Activated T-helper 2 cell treated with anti-CD3 and anti-CD28 coated beads, Interferon-gamma antibody, Interleukin-2, Interleukin-4, amounts not matched to agents 10 μg/mL and 5 μg/mL and 100 μg/mL, durations not matched to agents 14 hours and 24 hours and 36 hours (primary cell): ENCODE measurements at regions not wholly inside any gene's neighbourhood (a gene's known extent, or its start where the extent isn't known, plus 50 kb on each side); places are given as distances from the start of the nearest gene placed in this dataset.
"Not testable (repeated sequence)": the region's sequence is repeated elsewhere in the genome, so short reads cannot be mapped to it uniquely, and the experiment has no call there.

Experiments used
- DNase-seq: peaks from one replicate; pipeline ENCODE4 v3.0.0; 2021; ENCODE audit warnings: low spot score
- H3K27ac Mint-ChIP-seq: one replicate; pipeline ENCODE4 v1.8.0; 2021; ENCODE audit warnings: mixed read lengths
- H3K27me3 Mint-ChIP-seq: one replicate; pipeline ENCODE4 v1.8.0; 2021; ENCODE audit warnings: low read depth, mixed read lengths
- H3K36me3 Mint-ChIP-seq: one replicate; pipeline ENCODE4 v1.8.0; 2021; ENCODE audit warnings: low read depth, mixed read lengths
- H3K4me1 Mint-ChIP-seq: one replicate; pipeline ENCODE4 v1.8.0; 2021; ENCODE audit warnings: low read depth, mixed read lengths
- H3K4me3 Mint-ChIP-seq: one replicate; pipeline ENCODE4 v1.8.0; 2021; ENCODE audit warnings: low read depth, mild to moderate bottlenecking, moderate library complexity, mixed read lengths
- H3K9me3 Mint-ChIP-seq: one replicate; pipeline ENCODE4 v1.8.0; 2021; ENCODE audit warnings: mixed read lengths
- intact Hi-C: fragments of 100-400 bp; cut with micrococcal nuclease; formaldehyde crosslinking; loops from one replicate; pipeline ENCODE4 v1.15.1; 2023

DNA sequence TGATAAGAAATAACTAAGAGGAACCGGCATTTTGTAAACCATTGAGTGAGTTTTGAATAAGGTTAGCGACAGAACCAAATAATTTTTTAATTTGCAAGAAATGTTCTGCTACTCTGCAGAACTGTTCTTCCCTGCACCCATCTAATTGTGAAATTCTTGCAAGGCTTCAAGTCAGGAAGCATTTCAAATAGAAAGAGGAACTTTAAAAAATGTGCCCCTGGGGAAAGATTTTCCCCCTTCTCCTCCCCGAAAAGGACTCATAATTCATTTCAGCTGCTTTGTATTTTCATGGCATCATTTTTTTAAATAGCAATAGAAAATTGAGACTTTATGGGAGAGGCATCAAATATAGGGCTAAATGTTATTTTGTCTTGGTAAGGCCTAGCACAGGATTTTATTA lies 180.9 kb upstream of the ANKRD55 start:
- intact Hi-C loops: no loop called here
- Mint-ChIP-seq H3K4me1 (peaks cover 18% of the 10 kb centered on the region), H3K27me3 (no peaks in the 10 kb centered on the region), H3K36me3 (peaks cover 5% of the 10 kb centered on the region), H3K27ac (no peak overlapping the region), H3K4me3 (no peak overlapping the region), H3K9me3 (peaks cover 23% of the 10 kb centered on the region)
- DNase-seq: no peak

- no peaks in the 10 kb centered on the region for H3K27me3 Mint-ChIP-seq
- peaks cover 18% of the 10 kb centered on the region for H3K9me3 Mint-ChIP-seq
- DNase-seq: no peak
- no peak overlapping the region for H3K4me3 Mint-ChIP-seq
- intact Hi-C loops: no loop called here
- H3K4me1 Mint-ChIP-seq: peaks cover 18% of the 10 kb centered on the region
- peaks cover under 1% of the 10 kb centered on the region for H3K36me3 Mint-ChIP-seq
- no peak overlapping the region for H3K27ac Mint-ChIP-seq
Observed at GRCh38 chr5:56413546-56413945, 180.4 kb upstream of the ANKRD55 start.

DNA sequence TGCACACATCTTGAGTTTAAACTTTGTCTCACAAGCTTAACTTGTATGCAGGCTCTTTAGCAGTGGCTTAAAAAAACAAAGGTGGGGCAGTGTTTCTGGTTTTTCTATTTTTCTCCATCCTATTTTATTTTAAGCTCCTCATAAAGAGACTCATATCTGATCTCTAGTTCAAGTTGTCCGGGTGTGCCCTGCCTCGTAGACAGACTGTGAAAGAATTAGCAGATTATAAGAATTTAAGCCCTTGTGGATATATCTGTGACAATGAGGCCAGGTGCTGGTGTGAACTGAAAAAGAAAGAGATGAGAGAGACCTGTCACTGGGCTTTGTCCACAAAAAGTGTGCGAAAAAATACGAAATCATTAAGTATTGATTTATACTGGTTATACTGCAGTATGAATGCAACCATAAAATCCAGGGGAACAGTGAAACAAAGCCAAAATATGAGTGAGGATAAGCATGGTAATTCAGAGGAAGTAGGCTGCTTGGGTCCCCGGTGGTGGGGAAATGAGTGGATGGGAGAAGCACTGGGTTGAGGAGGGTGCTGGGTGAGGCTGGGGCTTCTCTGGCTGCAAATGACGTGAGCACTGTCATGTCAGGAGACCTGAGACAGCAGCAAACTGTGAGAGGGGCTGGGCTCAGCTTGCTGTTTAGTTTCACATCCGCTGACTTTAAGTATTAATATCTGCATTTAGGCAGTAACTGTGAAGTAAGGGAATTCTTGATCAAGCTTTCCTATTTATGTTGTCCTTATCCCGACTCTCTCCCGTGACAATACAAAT lies 179.7 kb upstream of the ANKRD55 start:
- H3K9me3 Mint-ChIP-seq: peaks cover 12% of the 10 kb centered on the region
- no peaks in the 10 kb centered on the region for H3K36me3 Mint-ChIP-seq
- no peak for DNase-seq

GRCh38 chr5:56410696-56411095 lies 177.6 kb upstream of the ANKRD55 start:
- intact Hi-C loops: no loop called here
- Mint-ChIP-seq H3K9me3 (no peaks in the 10 kb centered on the region), H3K4me1 (peaks cover 18% of the 10 kb centered on the region), H3K27me3 (no peaks in the 10 kb centered on the region), H3K4me3 (no peak overlapping the region), H3K27ac (no peak overlapping the region), H3K36me3 (no peaks in the 10 kb centered on the region)
- DNase-seq: no peak

More for the DNA sequence above, 179.7 kb upstream of the ANKRD55 start:
- Mint-ChIP-seq H3K4me1 (peaks cover 18% of the 10 kb centered on the region), H3K4me3 (no peak overlapping the region), H3K27ac (no peak overlapping the region), H3K27me3 (no peaks in the 10 kb centered on the region)
- intact Hi-C loops: no loop called here

GRCh38 chr5:56409331-56410190 lies 176.4 kb upstream of the ANKRD55 start:
- DNase-seq: no peak
- intact Hi-C loops: no loop called here
- H3K27ac Mint-ChIP-seq: no peak overlapping the region
- H3K4me3 Mint-ChIP-seq: no peak overlapping the region
- no peaks in the 10 kb centered on the region for H3K27me3 Mint-ChIP-seq
- H3K36me3 Mint-ChIP-seq: no peaks in the 10 kb centered on the region
- peaks cover 12% of the 10 kb centered on the region for H3K4me1 Mint-ChIP-seq
- H3K9me3 Mint-ChIP-seq: no peaks in the 10 kb centered on the region

DNA sequence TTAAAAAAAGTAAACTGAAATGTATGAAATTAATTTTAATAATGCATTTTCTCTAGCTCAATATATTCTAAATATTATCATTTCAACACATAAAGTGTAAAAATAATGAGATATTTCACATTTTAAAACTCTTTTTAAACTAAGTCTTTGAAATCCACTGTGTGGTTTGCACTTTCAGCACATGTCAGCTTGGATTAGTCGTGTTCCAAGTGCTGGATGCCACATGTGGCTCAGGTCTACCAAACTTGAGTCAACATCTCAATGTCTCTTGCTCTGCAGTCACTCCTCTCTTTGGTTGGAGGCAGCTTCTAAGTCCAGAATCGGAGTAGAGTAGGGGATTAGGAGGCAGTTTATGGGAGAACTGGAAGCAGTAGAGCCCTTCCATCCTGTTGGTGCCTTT lies 173.7 kb upstream of the ANKRD55 start:
- Mint-ChIP-seq H3K4me1 (no peaks in the 10 kb centered on the region), H3K36me3 (no peaks in the 10 kb centered on the region), H3K27me3 (no peaks in the 10 kb centered on the region), H3K27ac (no peak overlapping the region), H3K9me3 (no peaks in the 10 kb centered on the region), H3K4me3 (no peak overlapping the region)
- intact Hi-C loops: no loop called here
- DNase-seq: no peak

DNA sequence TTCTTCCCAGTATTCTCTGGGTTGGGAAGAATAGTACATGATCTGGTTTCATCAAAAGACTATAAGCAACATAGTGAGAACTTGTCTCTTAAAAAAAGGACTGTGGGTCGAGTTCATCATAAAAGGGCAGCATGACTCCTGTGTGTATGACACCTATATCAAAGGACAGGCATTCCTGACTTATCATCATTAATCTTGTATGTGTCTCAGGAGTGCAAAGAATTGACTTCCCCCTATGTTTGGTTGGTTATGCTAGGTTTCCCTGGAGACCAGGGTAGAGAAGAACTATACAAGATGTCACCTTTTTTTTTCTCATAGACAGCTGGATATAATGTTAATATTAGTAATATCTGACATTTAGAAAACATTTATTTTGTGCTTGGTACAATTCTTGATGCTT lies 173.1 kb upstream of the ANKRD55 start:
- no peak overlapping the region for H3K27ac Mint-ChIP-seq
- intact Hi-C loops: no loop called here
- H3K4me1 Mint-ChIP-seq: no peaks in the 10 kb centered on the region
- no peak overlapping the region for H3K4me3 Mint-ChIP-seq
- no peaks in the 10 kb centered on the region for H3K36me3 Mint-ChIP-seq
- H3K27me3 Mint-ChIP-seq: no peaks in the 10 kb centered on the region
- H3K9me3 Mint-ChIP-seq: no peaks in the 10 kb centered on the region
- no peak for DNase-seq

- Mint-ChIP-seq H3K27ac (no peak overlapping the region), H3K9me3 (no peaks in the 10 kb centered on the region), H3K36me3 (no peaks in the 10 kb centered on the region), H3K4me3 (no peak overlapping the region), H3K4me1 (no peaks in the 10 kb centered on the region), H3K27me3 (no peaks in the 10 kb centered on the region)
- DNase-seq: no peak
- intact Hi-C loops: no loop called here
Observed at GRCh38 chr5:56405116-56405908, 172.2 kb upstream of the ANKRD55 start.

GRCh38 chr5:56402266-56403220 lies 169.4 kb upstream of the ANKRD55 start:
- Mint-ChIP-seq H3K4me1 (no peaks in the 10 kb centered on the region), H3K36me3 (no peaks in the 10 kb centered on the region), H3K9me3 (no peaks in the 10 kb centered on the region), H3K4me3 (no peak overlapping the region), H3K27ac (no peak overlapping the region), H3K27me3 (no peaks in the 10 kb centered on the region)
- intact Hi-C loops: no loop called here
- no peak for DNase-seq

DNA sequence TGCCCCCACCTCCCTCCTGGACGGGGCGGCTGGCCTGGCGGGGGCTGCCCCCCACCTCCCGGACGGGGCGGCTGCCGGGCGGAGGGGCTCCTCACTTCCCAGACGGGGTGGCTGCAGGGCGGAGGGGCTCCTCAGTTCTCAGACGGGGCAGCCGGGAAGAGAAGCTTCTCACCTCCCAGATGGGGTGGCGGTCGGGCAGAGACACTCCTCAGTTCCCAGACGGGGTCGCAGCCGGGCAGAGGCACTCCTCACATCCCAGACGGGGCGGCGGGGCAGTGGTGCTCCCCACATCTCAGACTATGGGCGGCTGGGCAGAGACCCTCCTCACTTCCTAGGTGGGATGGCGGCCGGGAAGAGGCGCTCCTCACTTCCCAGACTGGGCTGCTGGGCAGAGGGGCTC lies 164.7 kb upstream of the ANKRD55 start:
- H3K4me1 Mint-ChIP-seq, intact Hi-C loops, DNase-seq, H3K27me3 Mint-ChIP-seq, H3K4me3 Mint-ChIP-seq, H3K27ac Mint-ChIP-seq: not testable (repeated sequence)
- Mint-ChIP-seq H3K9me3 (peaks cover 41% of the 10 kb centered on the region), H3K36me3 (peaks cover 13% of the 10 kb centered on the region)

GRCh38 chr5:56396634-56397033 lies 163.5 kb upstream of the ANKRD55 start:
- Mint-ChIP-seq H3K27me3 (no peaks in the 10 kb centered on the region), H3K4me1 (no peaks in the 10 kb centered on the region), H3K36me3 (peaks cover 20% of the 10 kb centered on the region), H3K27ac (no peak overlapping the region), H3K4me3 (no peak overlapping the region), H3K9me3 (peaks cover 52% of the 10 kb centered on the region)
- intact Hi-C loops: no loop called here
- no peak for DNase-seq

DNA sequence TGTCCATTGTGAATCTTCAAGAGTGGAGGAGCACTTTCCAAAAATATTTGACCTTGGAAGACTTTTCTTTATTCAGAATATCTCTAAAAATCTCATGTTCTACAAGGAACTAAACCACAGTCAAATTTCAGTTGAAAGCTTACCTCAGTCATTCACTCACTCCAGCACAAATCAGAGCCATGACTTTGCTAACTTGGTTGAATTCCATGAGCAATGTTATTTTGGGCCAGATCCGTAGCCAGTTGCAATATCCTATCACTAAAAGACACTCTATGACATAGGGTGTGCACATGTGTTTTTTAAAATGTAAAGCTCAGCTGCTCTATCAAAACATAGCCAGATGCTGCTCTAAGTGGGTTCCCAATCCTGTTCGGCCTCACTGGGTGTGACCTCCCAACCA lies 156.1 kb upstream of the ANKRD55 start:
- Mint-ChIP-seq H3K4me3 (no peak overlapping the region), H3K27ac (no peak overlapping the region), H3K9me3 (peaks cover 36% of the 10 kb centered on the region), H3K27me3 (no peaks in the 10 kb centered on the region), H3K4me1 (no peaks in the 10 kb centered on the region), H3K36me3 (peaks cover 13% of the 10 kb centered on the region)
- DNase-seq: no peak
- intact Hi-C loops: no loop called here
